Lower lobe of right lung (tissue), 2 donors: ENCODE measurements at regions not wholly inside any gene's neighbourhood (a gene's known extent, or its start where the extent isn't known, plus 50 kb on each side); places are given as distances from the start of the nearest gene placed in this dataset.
A peak's percentile ranks its signal among the peaks of the same experiment; 100 is the strongest.

Source experiments
- ATAC-seq, 2 donors: fragments of 200-7000 bp; cut with Tn5 transposase; one replicate each; pipeline ENCODE4 v1.9.1; 2020 to 2022; ENCODE audit warnings: mild to moderate bottlenecking in 2 of 2, moderate library complexity in 2 of 2
- DNase-seq: peaks from one replicate; pipeline ENCODE4 v3.0.0-alpha.2; 2020
- H3K27ac ChIP-seq: fragments of 200-600 bp; one replicate; pipeline ENCODE4 v1.8.0; 2022
- H3K27me3 ChIP-seq: fragments of 200-600 bp; one replicate; pipeline ENCODE4 v1.8.0; 2022; ENCODE audit warnings: low read depth
- H3K36me3 ChIP-seq: fragments of 200-600 bp; one replicate; pipeline ENCODE4 v1.8.0; 2022; ENCODE audit warnings: mild to moderate bottlenecking
- H3K4me1 ChIP-seq: fragments of 200-600 bp; one replicate; pipeline ENCODE4 v1.8.0; 2022
- H3K4me3 ChIP-seq: fragments of 200-600 bp; one replicate; pipeline ENCODE4 v1.8.0; 2022; ENCODE audit warnings: mild to moderate bottlenecking
- H3K9me3 ChIP-seq: fragments of 200-600 bp; one replicate; pipeline ENCODE4 v1.8.0; 2022
- intact Hi-C: fragments of 100-400 bp; cut with DNase I; formaldehyde crosslinking; loops from one replicate; pipeline ENCODE4 v1.11.0; 2022
- TF ChIP-seq, protein P1 (sequence below): fragments of 200-600 bp; IDR thresholded peaks from one replicate; pipeline ENCODE4 v1.8.0; 2022; ENCODE audit warnings: antibody characterized with exemption, mild to moderate bottlenecking
- donor health status: DM: no; HTN: yes; CAD: no; lungs with severe emphysema.

DNA sequence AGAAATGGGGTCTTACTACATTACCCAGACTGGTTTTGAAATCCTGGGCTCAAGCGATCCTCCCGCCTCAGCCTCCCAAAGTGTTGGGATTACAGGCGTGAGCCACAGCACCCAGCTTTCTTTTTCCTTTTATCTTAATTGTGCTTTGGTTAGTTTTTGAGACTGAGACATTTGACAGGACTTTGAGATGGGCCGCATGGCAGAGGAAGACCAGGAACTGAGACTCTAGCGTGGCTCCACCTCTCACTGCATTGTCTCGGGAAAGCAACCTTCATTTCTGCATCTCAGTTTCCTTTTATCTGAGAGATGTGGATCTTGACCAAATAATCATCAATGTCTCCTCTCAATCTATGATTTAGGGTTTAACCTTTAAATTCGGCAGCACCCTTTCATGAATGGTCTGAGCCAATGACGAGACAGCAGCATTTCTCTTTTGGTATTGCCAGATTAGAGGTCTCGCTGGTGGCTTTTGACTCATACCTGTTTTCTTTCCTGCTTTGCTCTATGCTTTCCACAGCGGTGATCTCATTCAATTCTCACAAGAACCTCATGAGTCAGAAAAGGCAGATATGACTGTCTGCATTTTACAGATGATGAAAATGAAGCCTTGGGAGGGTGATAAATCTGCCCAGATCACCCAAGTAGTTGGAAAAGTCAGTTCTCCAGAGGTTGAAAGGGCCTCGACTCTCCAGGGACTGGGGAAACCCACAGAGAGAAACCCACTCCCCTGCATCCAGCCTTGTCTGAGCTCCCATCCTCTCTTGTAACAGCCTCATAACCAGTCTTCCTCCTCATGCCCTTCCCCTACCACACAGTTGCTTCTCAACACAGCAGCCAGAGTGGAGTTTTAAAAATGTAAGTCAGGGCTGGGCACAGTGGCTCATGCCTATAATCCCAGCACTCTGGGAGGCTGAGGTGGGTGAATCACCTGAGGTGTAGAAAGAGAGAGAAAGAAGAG lies 84.8 kb upstream of the FOXB1 start:
- Histone ChIP-seq H3K27me3 (peaks cover 7% of the 10 kb centered on the region), H3K4me3 (no peak overlapping the region), H3K9me3 (no peaks in the 10 kb centered on the region), H3K36me3 (no peaks in the 10 kb centered on the region), H3K4me1 (no peaks in the 10 kb centered on the region), H3K27ac (no peak overlapping the region)
- no peak for DNase-seq
- ATAC-seq = no peak
- intact Hi-C loops = no loop called here
- TF ChIP-seq, protein P1, sequence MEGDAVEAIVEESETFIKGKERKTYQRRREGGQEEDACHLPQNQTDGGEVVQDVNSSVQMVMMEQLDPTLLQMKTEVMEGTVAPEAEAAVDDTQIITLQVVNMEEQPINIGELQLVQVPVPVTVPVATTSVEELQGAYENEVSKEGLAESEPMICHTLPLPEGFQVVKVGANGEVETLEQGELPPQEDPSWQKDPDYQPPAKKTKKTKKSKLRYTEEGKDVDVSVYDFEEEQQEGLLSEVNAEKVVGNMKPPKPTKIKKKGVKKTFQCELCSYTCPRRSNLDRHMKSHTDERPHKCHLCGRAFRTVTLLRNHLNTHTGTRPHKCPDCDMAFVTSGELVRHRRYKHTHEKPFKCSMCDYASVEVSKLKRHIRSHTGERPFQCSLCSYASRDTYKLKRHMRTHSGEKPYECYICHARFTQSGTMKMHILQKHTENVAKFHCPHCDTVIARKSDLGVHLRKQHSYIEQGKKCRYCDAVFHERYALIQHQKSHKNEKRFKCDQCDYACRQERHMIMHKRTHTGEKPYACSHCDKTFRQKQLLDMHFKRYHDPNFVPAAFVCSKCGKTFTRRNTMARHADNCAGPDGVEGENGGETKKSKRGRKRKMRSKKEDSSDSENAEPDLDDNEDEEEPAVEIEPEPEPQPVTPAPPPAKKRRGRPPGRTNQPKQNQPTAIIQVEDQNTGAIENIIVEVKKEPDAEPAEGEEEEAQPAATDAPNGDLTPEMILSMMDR = no peak

DNA sequence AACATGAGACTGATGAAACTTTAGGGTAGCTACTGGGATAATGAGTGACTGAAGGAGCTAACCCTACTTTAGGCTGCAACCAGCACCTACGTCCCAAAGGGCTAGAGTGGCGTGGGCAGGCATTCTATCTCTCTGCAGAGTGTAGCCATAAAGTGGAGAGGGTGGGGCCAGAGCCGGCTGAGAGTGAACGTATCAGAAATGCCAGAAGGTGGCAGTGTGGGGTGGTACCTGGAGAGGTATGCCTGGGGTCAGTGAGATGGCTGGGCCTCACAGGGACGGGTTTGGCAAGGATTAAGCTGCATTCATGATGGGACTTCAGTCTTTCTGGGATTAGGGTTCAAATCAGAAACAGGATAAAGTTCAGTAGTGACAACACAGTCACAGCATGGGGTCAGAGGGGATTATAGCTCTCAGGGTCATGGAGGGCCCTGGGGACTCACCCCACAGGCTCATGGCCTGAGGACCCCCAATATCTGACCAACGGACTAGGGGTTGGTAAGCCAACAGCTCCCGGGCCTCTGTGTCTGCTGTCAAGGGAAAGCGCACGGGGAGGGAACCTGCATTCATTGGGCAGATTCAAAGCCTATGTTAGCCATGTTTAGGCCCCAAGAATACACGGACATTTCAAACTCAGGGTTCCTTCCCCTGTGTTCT lies 86.5 kb upstream of the FOXB1 start:
- ATAC-seq (peak; percentile 92 to 94), DNase-seq (peak; percentile 67)
- TF ChIP-seq, protein P1 = peak; percentile 49
- Histone ChIP-seq H3K27me3 (peaks cover 7% of the 10 kb centered on the region), H3K4me3 (no peak overlapping the region), H3K4me1 (no peaks in the 10 kb centered on the region), H3K27ac (no peak overlapping the region), H3K9me3 (no peaks in the 10 kb centered on the region), H3K36me3 (no peaks in the 10 kb centered on the region)
- intact Hi-C loops = no loop called here

DNA sequence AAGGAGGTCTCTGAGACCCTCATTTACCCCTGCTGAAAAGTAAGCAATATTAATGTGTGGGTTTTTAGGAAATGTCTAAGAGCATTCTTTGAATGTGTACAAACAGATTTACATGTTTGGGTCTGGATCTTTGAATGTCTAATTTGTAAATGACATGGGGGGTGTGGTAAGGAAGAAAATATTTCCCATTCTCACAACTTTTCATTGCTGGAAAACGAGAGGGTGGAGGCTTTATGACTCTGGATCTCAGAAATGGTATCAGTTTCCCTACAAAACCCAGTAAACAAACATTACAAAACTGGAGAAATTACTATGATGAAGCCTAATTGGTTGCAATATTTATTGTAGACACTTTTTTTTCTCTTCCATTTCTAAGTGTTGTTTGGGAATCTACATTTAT lies 98.1 kb upstream of the FOXB1 start:
- no peaks in the 10 kb centered on the region for H3K4me1 ChIP-seq
- no peak overlapping the region for H3K27ac ChIP-seq
- DNase-seq (no peak), ATAC-seq (no peak)
- intact Hi-C loops = no loop called here
- H3K36me3 ChIP-seq = no peaks in the 10 kb centered on the region
- H3K27me3 ChIP-seq = peaks cover 35% of the 10 kb centered on the region
- TF ChIP-seq, protein P1 = no peak
- no peaks in the 10 kb centered on the region for H3K9me3 ChIP-seq
- H3K4me3 ChIP-seq = no peak overlapping the region

DNA sequence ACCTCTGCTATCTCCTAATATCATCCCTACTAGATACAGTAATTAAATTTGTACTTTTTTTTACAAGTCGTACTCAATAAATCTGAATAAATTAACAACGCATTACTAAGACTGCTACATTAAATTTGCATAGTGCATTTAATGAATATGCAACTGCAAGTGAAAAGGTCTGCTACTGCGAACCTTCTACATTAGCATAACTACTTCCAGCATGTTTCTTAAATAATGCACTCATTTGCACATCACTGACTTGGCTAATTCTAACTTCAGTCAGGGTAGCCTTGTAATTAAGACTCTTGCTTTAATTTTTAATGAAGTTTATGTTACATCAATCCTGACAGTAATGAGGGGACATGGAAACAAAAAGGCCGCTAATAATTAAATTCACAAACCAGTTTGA lies 98.9 kb upstream of the FOXB1 start:
- no peak for ATAC-seq
- Histone ChIP-seq H3K27ac (no peak overlapping the region), H3K27me3 (peaks cover 34% of the 10 kb centered on the region), H3K4me3 (no peak overlapping the region), H3K4me1 (no peaks in the 10 kb centered on the region), H3K9me3 (no peaks in the 10 kb centered on the region), H3K36me3 (no peaks in the 10 kb centered on the region)
- intact Hi-C loops = no loop called here
- no peak for DNase-seq
- TF ChIP-seq, protein P1 = no peak

- H3K36me3 ChIP-seq = no peaks in the 10 kb centered on the region
- H3K27me3 ChIP-seq = peaks cover 35% of the 10 kb centered on the region
- TF ChIP-seq, protein P1 = no peak
- intact Hi-C loops = no loop called here
- H3K27ac ChIP-seq = no peak overlapping the region
- H3K4me3 ChIP-seq = no peak overlapping the region
- H3K9me3 ChIP-seq = no peaks in the 10 kb centered on the region
- DNase-seq (no peak), ATAC-seq (peak; percentile 33 to 45)
- no peaks in the 10 kb centered on the region for H3K4me1 ChIP-seq
Measured at GRCh38 chr15:59904450-59905135, 99.5 kb upstream of the FOXB1 start.
